ENCODE measurements at regions not wholly inside any gene's neighbourhood (a gene's known extent, or its start where the extent isn't known, plus 50 kb on each side); places are given as distances from the start of the nearest gene placed in this dataset.

- peak; percentile 46 for DNase-seq
- no peaks in the 10 kb centered on the region for H4K20me1 ChIP-seq (ENCODE audit: insufficient read depth)
- H3K9me2 ChIP-seq (ENCODE audit: insufficient read depth), result no peaks in the 10 kb centered on the region
- no peak overlapping the region for H3K9ac ChIP-seq
- 26 to 27% methylated on average over 1 of the region's 1 CpG for WGBS, 2 experiments (ENCODE audit: low coverage in 1 of 2, low lambda C conversion rate in 2 of 2, missing lambda C conversion rate in 2 of 2)
- no peak overlapping the region for H3K27ac ChIP-seq
- H3K4me3 ChIP-seq, result no peak overlapping the region
- H3K79me2 ChIP-seq (ENCODE audit: insufficient read depth), result no peaks in the 10 kb centered on the region
- in situ Hi-C loops (cut with MboI), result no loop called here
- no peaks in the 10 kb centered on the region for H3K4me1 ChIP-seq (ENCODE audit: insufficient read depth)
- no peak overlapping the region for H3K4me2 ChIP-seq (ENCODE audit: unreplicated experiment)
- no peaks in the 10 kb centered on the region for H3F3A ChIP-seq (ENCODE audit: insufficient read depth)
- no peaks in the 10 kb centered on the region for H3K27me3 ChIP-seq (replicated peaks; ENCODE audit: insufficient read depth)
- TF ChIP-seq EZH2phosphoT487 (IDR thresholded peaks at IDR 0.05; ENCODE audit: insufficient read depth, low read depth) (no peak), EZH2 (IDR thresholded peaks at IDR 0.05; ENCODE audit: insufficient read depth, poor library complexity, severe bottlenecking) (no peak)
- no peaks in the 10 kb centered on the region for H3K9me3 ChIP-seq (ENCODE audit: low read depth)
- no peaks in the 10 kb centered on the region for H3K36me3 ChIP-seq (ENCODE audit: low read depth)
- H2AFZ ChIP-seq, result no peak overlapping the region
Measured at GRCh38 chr5:136686192-136686872, 321.0 kb upstream of the TRPC7 start.

- WGBS, 2 experiments (ENCODE audit: low coverage in 1 of 2, low lambda C conversion rate in 2 of 2, missing lambda C conversion rate in 2 of 2), result 45 to 50% methylated on average over 1 of the region's 1 CpG
- H3K36me3 ChIP-seq (ENCODE audit: low read depth), result no peaks in the 10 kb centered on the region
- TF ChIP-seq EZH2phosphoT487 (IDR thresholded peaks at IDR 0.05; ENCODE audit: insufficient read depth, low read depth), result no peak
- no peak for TF ChIP-seq EZH2 (IDR thresholded peaks at IDR 0.05; ENCODE audit: insufficient read depth, poor library complexity, severe bottlenecking)
- H2AFZ ChIP-seq, result no peak overlapping the region
- H3K79me2 ChIP-seq (ENCODE audit: insufficient read depth), result no peaks in the 10 kb centered on the region
- no peaks in the 10 kb centered on the region for H3F3A ChIP-seq (ENCODE audit: insufficient read depth)
- H4K20me1 ChIP-seq (ENCODE audit: insufficient read depth), result no peaks in the 10 kb centered on the region
- no peak overlapping the region for H3K4me3 ChIP-seq
- no peaks in the 10 kb centered on the region for H3K9me3 ChIP-seq (ENCODE audit: low read depth)
- H3K27me3 ChIP-seq (replicated peaks; ENCODE audit: insufficient read depth), result no peaks in the 10 kb centered on the region
- H3K9ac ChIP-seq, result no peak overlapping the region
- H3K4me2 ChIP-seq (ENCODE audit: unreplicated experiment), result no peak overlapping the region
- H3K9me2 ChIP-seq (ENCODE audit: insufficient read depth), result no peaks in the 10 kb centered on the region
- no peaks in the 10 kb centered on the region for H3K4me1 ChIP-seq (ENCODE audit: insufficient read depth)
- H3K27ac ChIP-seq, result no peak overlapping the region
- no peak for DNase-seq
- in situ Hi-C loops (cut with MboI), result no loop called here
Measured at GRCh38 chr5:136682986-136683385, 317.6 kb upstream of the TRPC7 start.

GRCh38 chr5:136679233-136679632 lies 313.9 kb upstream of the TRPC7 start:
- no peak overlapping the region for H3K4me3 ChIP-seq
- in situ Hi-C loops (cut with MboI), result no loop called here
- H4K20me1 ChIP-seq (ENCODE audit: insufficient read depth), result no peaks in the 10 kb centered on the region
- H3K4me2 ChIP-seq (ENCODE audit: unreplicated experiment), result no peak overlapping the region
- no peak for TF ChIP-seq EZH2phosphoT487 (IDR thresholded peaks at IDR 0.05; ENCODE audit: insufficient read depth, low read depth)
- TF ChIP-seq EZH2 (IDR thresholded peaks at IDR 0.05; ENCODE audit: insufficient read depth, poor library complexity, severe bottlenecking), result no peak
- H3F3A ChIP-seq (ENCODE audit: insufficient read depth), result no peaks in the 10 kb centered on the region
- no peak for DNase-seq
- no peak overlapping the region for H2AFZ ChIP-seq
- H3K27ac ChIP-seq, result no peak overlapping the region
- no peak overlapping the region for H3K9ac ChIP-seq
- 46 to 54% methylated on average over 9 of the region's 9 CpGs for WGBS, 2 experiments (ENCODE audit: low coverage in 1 of 2, low lambda C conversion rate in 2 of 2, missing lambda C conversion rate in 2 of 2)
- no peaks in the 10 kb centered on the region for H3K36me3 ChIP-seq (ENCODE audit: low read depth)
- no peaks in the 10 kb centered on the region for H3K4me1 ChIP-seq (ENCODE audit: insufficient read depth)
- H3K9me2 ChIP-seq (ENCODE audit: insufficient read depth), result no peaks in the 10 kb centered on the region
- no peaks in the 10 kb centered on the region for H3K9me3 ChIP-seq (ENCODE audit: low read depth)
- no peaks in the 10 kb centered on the region for H3K79me2 ChIP-seq (ENCODE audit: insufficient read depth)
- H3K27me3 ChIP-seq (replicated peaks; ENCODE audit: insufficient read depth), result no peaks in the 10 kb centered on the region

- Histone ChIP-seq H3F3A (ENCODE audit: insufficient read depth) (no peaks in the 10 kb centered on the region), H3K4me2 (ENCODE audit: unreplicated experiment) (no peak overlapping the region), H3K79me2 (ENCODE audit: insufficient read depth) (no peaks in the 10 kb centered on the region), H3K4me1 (ENCODE audit: insufficient read depth) (no peaks in the 10 kb centered on the region), H3K27ac (no peak overlapping the region), H3K9ac (no peak overlapping the region), H3K9me3 (ENCODE audit: low read depth) (no peaks in the 10 kb centered on the region), H3K9me2 (ENCODE audit: insufficient read depth) (no peaks in the 10 kb centered on the region), H4K20me1 (ENCODE audit: insufficient read depth) (no peaks in the 10 kb centered on the region), H2AFZ (no peak overlapping the region), H3K27me3 (replicated peaks; ENCODE audit: insufficient read depth) (no peaks in the 10 kb centered on the region), H3K36me3 (ENCODE audit: low read depth) (no peaks in the 10 kb centered on the region), H3K4me3 (no peak overlapping the region)
- peak; percentile 1 for DNase-seq
- 52 to 56% methylated on average over 3 of the region's 3 CpGs for WGBS, 2 experiments (ENCODE audit: low coverage in 1 of 2, low lambda C conversion rate in 2 of 2, missing lambda C conversion rate in 2 of 2)
- in situ Hi-C loops (cut with MboI), result no loop called here
- TF ChIP-seq EZH2phosphoT487 (IDR thresholded peaks at IDR 0.05; ENCODE audit: insufficient read depth, low read depth) (no peak), EZH2 (IDR thresholded peaks at IDR 0.05; ENCODE audit: insufficient read depth, poor library complexity, severe bottlenecking) (no peak)
Measured at GRCh38 chr5:136677217-136677616, 311.9 kb upstream of the TRPC7 start.
